Natural killer cell (primary cell): ENCODE measurements at regions not wholly inside any gene's neighbourhood (a gene's known extent, or its start where the extent isn't known, plus 50 kb on each side); places are given as distances from the start of the nearest gene placed in this dataset.

Experiments used
- ATAC-seq, 3 donors: fragments of 150-1000 bp in 2 of 3; fragments of 200-7000 bp in 1 of 3; cut with Tn5 transposase; 1 replicate in 1 of 3; 2 replicates in 2 of 3; pipeline ENCODE4 v1.10.0; 2021; ENCODE audit warnings: mild to moderate bottlenecking in 2 of 3, moderate library complexity in 2 of 3
- DNase-seq, 2 donors: peaks; one replicate each; pipeline versions ENCODE4 v3.0.0 to v3.0.0-alpha.2; 2013 to 2021; ENCODE audit warnings: mixed read lengths in 1 of 2
- H3K27ac ChIP-seq: one replicate; pipeline ENCODE4 v1.5.1; 2013; ENCODE audit warnings: mild to moderate bottlenecking, low read length
- H3K27me3 ChIP-seq: one replicate; pipeline ENCODE4 v1.6.1; 2013; ENCODE audit warnings: low read length; ENCODE audit not compliant: control insufficient read depth, insufficient read depth
- H3K36me3 ChIP-seq: one replicate; pipeline ENCODE4 v1.6.1; 2013; ENCODE audit warnings: low read length; ENCODE audit not compliant: control insufficient read depth, insufficient read depth
- H3K4me1 ChIP-seq: one replicate; pipeline ENCODE4 v1.6.1; 2013; ENCODE audit warnings: low read length; ENCODE audit not compliant: control insufficient read depth, insufficient read depth
- H3K4me3 ChIP-seq: one replicate; pipeline ENCODE4 v1.5.1; 2013; ENCODE audit warnings: low read length
- H3K9me3 ChIP-seq: one replicate; pipeline ENCODE4 v1.6.1; 2013; ENCODE audit warnings: low read length; ENCODE audit not compliant: control insufficient read depth, insufficient read depth
- H3K27ac Mint-ChIP-seq, 2 donors: one replicate each; pipeline ENCODE4 v1.8.0; 2022; ENCODE audit warnings: mild to moderate bottlenecking in 2 of 2, mixed read lengths in 2 of 2, moderate library complexity in 1 of 2
- H3K27me3 Mint-ChIP-seq, 2 donors: one replicate each; pipeline ENCODE4 v1.8.0; 2022; ENCODE audit warnings: low read depth in 2 of 2, mixed read lengths in 2 of 2
- H3K36me3 Mint-ChIP-seq: one replicate; pipeline ENCODE4 v1.8.0; 2022; ENCODE audit warnings: mixed read lengths
- H3K4me1 Mint-ChIP-seq, 2 donors: one replicate each; pipeline ENCODE4 v1.8.0; 2022; ENCODE audit warnings: mixed read lengths in 2 of 2
- H3K4me3 Mint-ChIP-seq: one replicate; pipeline ENCODE4 v1.8.0; 2022; ENCODE audit warnings: mild to moderate bottlenecking, moderate library complexity, mixed read lengths
- H3K9me3 Mint-ChIP-seq, 2 donors: one replicate each; pipeline ENCODE4 v1.8.0; 2022; ENCODE audit warnings: mixed read lengths in 2 of 2
- CTCF ChIP-seq: fragments of 200-600 bp; IDR thresholded peaks from one replicate; pipeline ENCODE4 v1.8.0; 2022; ENCODE audit warnings: antibody characterized with exemption
- WGBS: methylation state at CpG from one replicate; pipeline ENCODE4 v1.1.7; 2013; ENCODE audit warnings: missing lambda C conversion rate; ENCODE audit not compliant: insufficient coverage; 5-methylcytosine and 5-hydroxymethylcytosine counted together
- intact Hi-C: fragments of 100-400 bp; cut with micrococcal nuclease; formaldehyde crosslinking; loops from one replicate; pipeline ENCODE4 v1.14.2; 2022

- H3K4me1 Mint-ChIP-seq, result no peaks in the 10 kb centered on the region
- peaks cover 7 to 24% of the 10 kb centered on the region in 2 donors for H3K9me3 Mint-ChIP-seq
- ATAC-seq, result no peak
- no peak overlapping the region for H3K4me3 ChIP-seq
- intact Hi-C loops, result no loop called here
- H3K36me3 ChIP-seq, result no peaks in the 10 kb centered on the region
- no peak overlapping the region for H3K27ac Mint-ChIP-seq
- WGBS, result 94% methylated on average over 3 of the region's 4 CpGs
- no peaks in the 10 kb centered on the region for H3K4me1 ChIP-seq
- H3K27me3 ChIP-seq, result no peaks in the 10 kb centered on the region
- no peak overlapping the region for H3K4me3 Mint-ChIP-seq
- H3K27me3 Mint-ChIP-seq, result peaks cover 0 to 5% of the 10 kb centered on the region in 2 donors
- H3K9me3 ChIP-seq, result peaks cover 9% of the 10 kb centered on the region
- TF ChIP-seq CTCF, result no peak
- peaks cover 31% of the 10 kb centered on the region for H3K36me3 Mint-ChIP-seq
- no peak for DNase-seq
- H3K27ac ChIP-seq, result no peak overlapping the region
Observed at GRCh38 chr3:153426344-153426743, 264.3 kb downstream of the RAP2B start.

- peaks cover 31% of the 10 kb centered on the region for H3K36me3 Mint-ChIP-seq
- peaks cover 5% of the 10 kb centered on the region for H3K9me3 ChIP-seq
- H3K27me3 Mint-ChIP-seq, result peaks cover 0 to 5% of the 10 kb centered on the region in 2 donors
- H3K36me3 ChIP-seq, result no peaks in the 10 kb centered on the region
- no peak for TF ChIP-seq CTCF
- no peaks in the 10 kb centered on the region for H3K4me1 ChIP-seq
- WGBS, result 89% methylated on average over 1 of the region's 1 CpG
- intact Hi-C loops, result no loop called here
- no peaks in the 10 kb centered on the region for H3K27me3 ChIP-seq
- no peak overlapping the region for H3K4me3 Mint-ChIP-seq
- ATAC-seq, result no peak
- no peak for DNase-seq
- H3K27ac ChIP-seq, result no peak overlapping the region
- no peak overlapping the region for H3K27ac Mint-ChIP-seq
- no peak overlapping the region for H3K4me3 ChIP-seq
- H3K9me3 Mint-ChIP-seq, result peaks cover 7 to 24% of the 10 kb centered on the region in 2 donors
- no peaks in the 10 kb centered on the region for H3K4me1 Mint-ChIP-seq
Observed at GRCh38 chr3:153426803-153427202, 264.8 kb downstream of the RAP2B start.

- WGBS, result 86% methylated on average over 4 of the region's 4 CpGs
- Histone ChIP-seq H3K4me1 (no peaks in the 10 kb centered on the region), H3K36me3 (no peaks in the 10 kb centered on the region), H3K9me3 (no peaks in the 10 kb centered on the region), H3K4me3 (no peak overlapping the region), H3K27me3 (no peaks in the 10 kb centered on the region), H3K27ac (no peak overlapping the region)
- no peak overlapping the region for H3K4me3 Mint-ChIP-seq
- H3K27ac Mint-ChIP-seq, result no peak overlapping the region
- TF ChIP-seq CTCF, result no peak
- DNase-seq (no peak), ATAC-seq (no peak)
- peaks cover 0 to 7% of the 10 kb centered on the region in 2 donors for H3K9me3 Mint-ChIP-seq
- no peaks in the 10 kb centered on the region for H3K4me1 Mint-ChIP-seq
- H3K36me3 Mint-ChIP-seq, result peaks cover 7% of the 10 kb centered on the region
- intact Hi-C loops, result no loop called here
- H3K27me3 Mint-ChIP-seq, result peaks cover 0 to 5% of the 10 kb centered on the region in 2 donors
Observed at GRCh38 chr3:153429821-153430220, 267.8 kb downstream of the RAP2B start.

- Histone ChIP-seq H3K9me3 (no peaks in the 10 kb centered on the region), H3K36me3 (no peaks in the 10 kb centered on the region), H3K4me3 (no peak overlapping the region), H3K27ac (no peak overlapping the region), H3K27me3 (no peaks in the 10 kb centered on the region), H3K4me1 (no peaks in the 10 kb centered on the region)
- peaks cover 0 to 5% of the 10 kb centered on the region in 2 donors for H3K27me3 Mint-ChIP-seq
- DNase-seq (no peak), ATAC-seq (no peak)
- no peak for TF ChIP-seq CTCF
- no peaks in the 10 kb centered on the region for H3K4me1 Mint-ChIP-seq
- intact Hi-C loops, result no loop called here
- WGBS, result 8% methylated on average over 1 of the region's 1 CpG
- no peaks in the 10 kb centered on the region for H3K36me3 Mint-ChIP-seq
- peaks cover 0 to 2% of the 10 kb centered on the region in 2 donors for H3K9me3 Mint-ChIP-seq
- H3K27ac Mint-ChIP-seq, result no peak overlapping the region
- H3K4me3 Mint-ChIP-seq, result no peak overlapping the region
Observed at GRCh38 chr3:153431076-153431475, 269.1 kb downstream of the RAP2B start.
